Mammary epithelial cell (primary cell): ENCODE measurements at regions not wholly inside any gene's neighbourhood (a gene's known extent, or its start where the extent isn't known, plus 50 kb on each side); places are given as distances from the start of the nearest gene placed in this dataset.
"Not testable (repeated sequence)": the region's sequence is repeated elsewhere in the genome, so short reads cannot be mapped to it uniquely, and the experiment has no call there.

Source experiments
- EZH2 ChIP-seq: IDR thresholded peaks from 2 replicates; pipeline ENCODE4 v1.6.1; 2012; ENCODE audit warnings: low read length, inconsistent platforms, borderline replicate concordance
- TF ChIP-seq, protein P1 (sequence below), 2 donors: IDR thresholded peaks in 1 of 2; conservative IDR thresholded peaks in 1 of 2; 2 replicates each; pipeline ENCODE4 v1.5.1; 2011 to 2012; ENCODE audit warnings: inconsistent platforms in 2 of 2, low read length in 2 of 2, mild to moderate bottlenecking in 2 of 2, control low read depth in 1 of 2, low read depth in 1 of 2; ENCODE audit not compliant: insufficient read depth in 1 of 2; ENCODE audit errors: extremely low read depth in 1 of 2

DNA sequence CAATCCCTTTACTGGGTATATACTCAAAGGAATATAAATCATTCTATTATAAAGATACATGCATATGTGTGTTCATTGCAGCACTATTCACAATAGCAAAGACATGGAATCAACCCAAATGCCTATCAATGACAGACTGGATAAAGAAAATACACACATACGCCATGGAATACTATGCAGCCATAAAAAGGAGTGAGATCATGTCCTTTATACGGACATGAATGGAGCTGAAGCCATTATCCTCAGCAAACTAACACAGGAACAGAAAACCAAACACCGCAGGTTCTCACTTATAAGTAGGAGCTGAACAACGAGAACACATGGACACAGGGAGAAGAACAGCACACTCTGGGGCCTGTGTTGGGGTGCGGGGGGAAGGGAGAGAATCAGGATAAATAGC lies 133.7 kb upstream of the CALCR start:
- TF ChIP-seq, protein P1, sequence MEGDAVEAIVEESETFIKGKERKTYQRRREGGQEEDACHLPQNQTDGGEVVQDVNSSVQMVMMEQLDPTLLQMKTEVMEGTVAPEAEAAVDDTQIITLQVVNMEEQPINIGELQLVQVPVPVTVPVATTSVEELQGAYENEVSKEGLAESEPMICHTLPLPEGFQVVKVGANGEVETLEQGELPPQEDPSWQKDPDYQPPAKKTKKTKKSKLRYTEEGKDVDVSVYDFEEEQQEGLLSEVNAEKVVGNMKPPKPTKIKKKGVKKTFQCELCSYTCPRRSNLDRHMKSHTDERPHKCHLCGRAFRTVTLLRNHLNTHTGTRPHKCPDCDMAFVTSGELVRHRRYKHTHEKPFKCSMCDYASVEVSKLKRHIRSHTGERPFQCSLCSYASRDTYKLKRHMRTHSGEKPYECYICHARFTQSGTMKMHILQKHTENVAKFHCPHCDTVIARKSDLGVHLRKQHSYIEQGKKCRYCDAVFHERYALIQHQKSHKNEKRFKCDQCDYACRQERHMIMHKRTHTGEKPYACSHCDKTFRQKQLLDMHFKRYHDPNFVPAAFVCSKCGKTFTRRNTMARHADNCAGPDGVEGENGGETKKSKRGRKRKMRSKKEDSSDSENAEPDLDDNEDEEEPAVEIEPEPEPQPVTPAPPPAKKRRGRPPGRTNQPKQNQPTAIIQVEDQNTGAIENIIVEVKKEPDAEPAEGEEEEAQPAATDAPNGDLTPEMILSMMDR (conservative IDR thresholded peaks at IDR 0.05 in 1 of 2, IDR thresholded peaks at IDR 0.05 in 1 of 2; ENCODE audit: extremely low read depth in 1 of 2, insufficient read depth in 1 of 2, low read depth in 1 of 2, low read length in 2 of 2) = not testable (repeated sequence)
- TF ChIP-seq EZH2 = not testable (repeated sequence)
